IgD-negative memory B cell (primary cell): ENCODE measurements at regions not wholly inside any gene's neighbourhood (a gene's known extent, or its start where the extent isn't known, plus 50 kb on each side); places are given as distances from the start of the nearest gene placed in this dataset.

ENCODE experiments used
- H3K27ac Mint-ChIP-seq, 3 donors: one replicate each; pipeline ENCODE4 v1.8.0; 2020 to 2022; ENCODE audit warnings: mild to moderate bottlenecking in 3 of 3, mixed read lengths in 3 of 3, moderate library complexity in 1 of 3
- H3K27me3 Mint-ChIP-seq: one replicate; pipeline ENCODE4 v1.8.0; 2021; ENCODE audit warnings: mixed read lengths
- H3K36me3 Mint-ChIP-seq: one replicate; pipeline ENCODE4 v1.8.0; 2020; ENCODE audit warnings: mild to moderate bottlenecking, mixed read lengths
- H3K4me1 Mint-ChIP-seq, 3 donors: one replicate each; pipeline ENCODE4 v1.8.0; 2020 to 2022; ENCODE audit warnings: mixed read lengths in 3 of 3, mild to moderate bottlenecking in 1 of 3
- H3K4me3 Mint-ChIP-seq, 4 donors: one replicate each; pipeline ENCODE4 v1.8.0; 2020 to 2022; ENCODE audit warnings: mild to moderate bottlenecking in 4 of 4, mixed read lengths in 4 of 4, moderate library complexity in 3 of 4
- H3K9me3 Mint-ChIP-seq, 3 donors: one replicate each; pipeline ENCODE4 v1.8.0; 2020 to 2021; ENCODE audit warnings: mixed read lengths in 3 of 3, mild to moderate bottlenecking in 1 of 3

- no peak overlapping the region for H3K4me3 Mint-ChIP-seq
Measured at GRCh38 chr5:118653183-118653582, 335.2 kb downstream of the DTWD2 start.

GRCh38 chr5:118651002-118651401, 337.3 kb downstream of the DTWD2 start:
- H3K4me3 Mint-ChIP-seq: no peak overlapping the region
- H3K9me3 Mint-ChIP-seq: peaks cover 0 to 6% (median 4%) of the 10 kb centered on the region in 3 donors
- H3K4me1 Mint-ChIP-seq: no peaks in the 10 kb centered on the region
- H3K27ac Mint-ChIP-seq: no peak overlapping the region
- no peaks in the 10 kb centered on the region for H3K36me3 Mint-ChIP-seq
- H3K27me3 Mint-ChIP-seq: peaks cover 1% of the 10 kb centered on the region

More at GRCh38 chr5:118653183-118653582, 335.2 kb downstream of the DTWD2 start:
- Mint-ChIP-seq H3K36me3 (no peaks in the 10 kb centered on the region), H3K27ac (no peak overlapping the region), H3K27me3 (peaks cover 1% of the 10 kb centered on the region), H3K4me1 (no peaks in the 10 kb centered on the region), H3K9me3 (peaks cover 1 to 15% (median 14%) of the 10 kb centered on the region in 3 donors)

GRCh38 chr5:118647587-118647986, 340.8 kb downstream of the DTWD2 start:
- Mint-ChIP-seq H3K27ac (no peak overlapping the region), H3K27me3 (no peaks in the 10 kb centered on the region), H3K36me3 (peaks cover 2% of the 10 kb centered on the region), H3K4me1 (no peaks in the 10 kb centered on the region), H3K9me3 (peaks cover 2 to 6% (median 2%) of the 10 kb centered on the region in 3 donors), H3K4me3 (no peak overlapping the region)

- Mint-ChIP-seq H3K27me3 (no peaks in the 10 kb centered on the region), H3K4me3 (no peak overlapping the region), H3K4me1 (no peaks in the 10 kb centered on the region), H3K36me3 (peaks cover 2% of the 10 kb centered on the region), H3K27ac (no peak overlapping the region), H3K9me3 (peaks cover 2 to 8% (median 2%) of the 10 kb centered on the region in 3 donors)
Measured at GRCh38 chr5:118646917-118647316, 341.4 kb downstream of the DTWD2 start.

GRCh38 chr5:118637947-118638670, 350.2 kb downstream of the DTWD2 start:
- Mint-ChIP-seq H3K9me3 (peaks cover 10 to 39% (median 25%) of the 10 kb centered on the region in 3 donors), H3K36me3 (no peaks in the 10 kb centered on the region), H3K4me3 (no peak overlapping the region), H3K4me1 (no peaks in the 10 kb centered on the region), H3K27ac (no peak overlapping the region), H3K27me3 (peaks cover 2% of the 10 kb centered on the region)

GRCh38 chr5:118628660-118629354, 359.5 kb downstream of the DTWD2 start:
- peaks cover 0 to 6% (median 4%) of the 10 kb centered on the region in 3 donors for H3K9me3 Mint-ChIP-seq
- H3K36me3 Mint-ChIP-seq: no peaks in the 10 kb centered on the region
- H3K4me3 Mint-ChIP-seq: no peak overlapping the region
- no peaks in the 10 kb centered on the region for H3K27me3 Mint-ChIP-seq
- no peak overlapping the region for H3K27ac Mint-ChIP-seq
- no peaks in the 10 kb centered on the region for H3K4me1 Mint-ChIP-seq

- H3K27ac Mint-ChIP-seq: no peak overlapping the region
- H3K27me3 Mint-ChIP-seq: no peaks in the 10 kb centered on the region
- no peaks in the 10 kb centered on the region for H3K9me3 Mint-ChIP-seq
- no peak overlapping the region for H3K4me3 Mint-ChIP-seq
- no peaks in the 10 kb centered on the region for H3K36me3 Mint-ChIP-seq
- H3K4me1 Mint-ChIP-seq: no peaks in the 10 kb centered on the region
Measured at GRCh38 chr5:118620233-118620632, 368.1 kb downstream of the DTWD2 start.

- no peaks in the 10 kb centered on the region for H3K36me3 Mint-ChIP-seq
- H3K27ac Mint-ChIP-seq: no peak overlapping the region
- H3K9me3 Mint-ChIP-seq: no peaks in the 10 kb centered on the region
- H3K4me3 Mint-ChIP-seq: no peak overlapping the region
- no peaks in the 10 kb centered on the region for H3K27me3 Mint-ChIP-seq
- no peaks in the 10 kb centered on the region for H3K4me1 Mint-ChIP-seq
Measured at GRCh38 chr5:118619823-118620222, 368.5 kb downstream of the DTWD2 start.

GRCh38 chr5:118616281-118616680, 372.1 kb downstream of the DTWD2 start:
- Mint-ChIP-seq H3K36me3 (no peaks in the 10 kb centered on the region), H3K4me1 (no peaks in the 10 kb centered on the region), H3K4me3 (no peak overlapping the region), H3K27ac (no peak overlapping the region), H3K9me3 (no peaks in the 10 kb centered on the region), H3K27me3 (no peaks in the 10 kb centered on the region)

GRCh38 chr5:118614731-118615456, 373.5 kb downstream of the DTWD2 start:
- Mint-ChIP-seq H3K27ac (no peak overlapping the region), H3K9me3 (no peaks in the 10 kb centered on the region), H3K4me1 (no peaks in the 10 kb centered on the region), H3K36me3 (no peaks in the 10 kb centered on the region), H3K27me3 (no peaks in the 10 kb centered on the region), H3K4me3 (no peak overlapping the region)

- H3K4me1 Mint-ChIP-seq: no peaks in the 10 kb centered on the region
- no peak overlapping the region for H3K27ac Mint-ChIP-seq
- no peaks in the 10 kb centered on the region for H3K27me3 Mint-ChIP-seq
- no peaks in the 10 kb centered on the region for H3K9me3 Mint-ChIP-seq
- no peak overlapping the region for H3K4me3 Mint-ChIP-seq
- no peaks in the 10 kb centered on the region for H3K36me3 Mint-ChIP-seq
Measured at GRCh38 chr5:118611332-118611945, 376.9 kb downstream of the DTWD2 start.

GRCh38 chr5:118606940-118607339, 381.4 kb downstream of the DTWD2 start:
- Mint-ChIP-seq H3K9me3 (peaks cover 0 to 1% (median under 1%) of the 10 kb centered on the region in 3 donors), H3K4me1 (no peaks in the 10 kb centered on the region)

GRCh38 chr5:118605761-118606160, 382.6 kb downstream of the DTWD2 start:
- no peak overlapping the region for H3K27ac Mint-ChIP-seq
- no peaks in the 10 kb centered on the region for H3K27me3 Mint-ChIP-seq
- no peaks in the 10 kb centered on the region for H3K36me3 Mint-ChIP-seq
- no peaks in the 10 kb centered on the region for H3K4me1 Mint-ChIP-seq
- H3K9me3 Mint-ChIP-seq: peaks cover 0 to 4% (median 1%) of the 10 kb centered on the region in 3 donors
- no peak overlapping the region for H3K4me3 Mint-ChIP-seq

More at GRCh38 chr5:118606940-118607339, 381.4 kb downstream of the DTWD2 start:
- H3K27me3 Mint-ChIP-seq: no peaks in the 10 kb centered on the region
- no peak overlapping the region for H3K4me3 Mint-ChIP-seq
- no peak overlapping the region for H3K27ac Mint-ChIP-seq
- no peaks in the 10 kb centered on the region for H3K36me3 Mint-ChIP-seq

- no peak overlapping the region for H3K4me3 Mint-ChIP-seq
- H3K36me3 Mint-ChIP-seq: no peaks in the 10 kb centered on the region
- no peaks in the 10 kb centered on the region for H3K4me1 Mint-ChIP-seq
- no peak overlapping the region for H3K27ac Mint-ChIP-seq
- peaks cover 0 to 4% (median 1%) of the 10 kb centered on the region in 3 donors for H3K9me3 Mint-ChIP-seq
- H3K27me3 Mint-ChIP-seq: no peaks in the 10 kb centered on the region
Measured at GRCh38 chr5:118604106-118604505, 384.2 kb downstream of the DTWD2 start.

GRCh38 chr5:118603278-118603677, 385.1 kb downstream of the DTWD2 start:
- Mint-ChIP-seq H3K4me3 (no peak overlapping the region), H3K36me3 (no peaks in the 10 kb centered on the region), H3K4me1 (no peaks in the 10 kb centered on the region), H3K9me3 (peaks cover 0 to 4% (median 1%) of the 10 kb centered on the region in 3 donors), H3K27me3 (no peaks in the 10 kb centered on the region), H3K27ac (no peak overlapping the region)
